ENCODE measurements at regions not wholly inside any gene's neighbourhood (a gene's known extent, or its start where the extent isn't known, plus 50 kb on each side); places are given as distances from the start of the nearest gene placed in this dataset.
"Not testable (repeated sequence)": the region's sequence is repeated elsewhere in the genome, so short reads cannot be mapped to it uniquely, and the experiment has no call there.

GRCh38 chr21:27040738-27041469, 74.0 kb upstream of the ADAMTS5 start:
- H3K27me3 ChIP-seq (ENCODE audit: control insufficient read depth in 5 of 5, insufficient read depth in 4 of 5, low read length in 5 of 5): no peaks in the 10 kb centered on the region
- no peak overlapping the region for H3K27ac ChIP-seq (ENCODE audit: low read depth, low read length)
- H3K4me3 ChIP-seq (ENCODE audit: low read depth in 1 of 5, low read length in 5 of 5): no peak overlapping the region
- H3K36me3 ChIP-seq (ENCODE audit: control insufficient read depth in 5 of 5, insufficient read depth in 5 of 5, low read length in 5 of 5): no peaks in the 10 kb centered on the region
- peaks cover 0 to 15% (median 10%) of the 10 kb centered on the region in 5 donors for H3K4me1 ChIP-seq (ENCODE audit: control insufficient read depth in 5 of 5, insufficient read depth in 5 of 5, low read length in 5 of 5)
- H3K9me3 ChIP-seq (ENCODE audit: control insufficient read depth in 5 of 5, low read length in 5 of 5): no peaks in the 10 kb centered on the region
- H3K9ac ChIP-seq (ENCODE audit: low read length in 5 of 5): no peak overlapping the region

- no peaks in the 10 kb centered on the region for H3K36me3 ChIP-seq (ENCODE audit: control insufficient read depth in 5 of 5, insufficient read depth in 5 of 5, low read length in 5 of 5)
- no peak overlapping the region for H3K4me3 ChIP-seq (ENCODE audit: low read depth in 1 of 5, low read length in 5 of 5)
- H3K4me1 ChIP-seq (ENCODE audit: control insufficient read depth in 5 of 5, insufficient read depth in 5 of 5, low read length in 5 of 5): peaks cover 0 to 4% (median 0%) of the 10 kb centered on the region in 5 donors
- H3K27ac ChIP-seq (ENCODE audit: low read depth, low read length): no peak overlapping the region
- H3K9ac ChIP-seq (ENCODE audit: low read length in 5 of 5): no peak overlapping the region
- H3K9me3 ChIP-seq (ENCODE audit: control insufficient read depth in 5 of 5, low read length in 5 of 5): no peaks in the 10 kb centered on the region
- H3K27me3 ChIP-seq (ENCODE audit: control insufficient read depth in 5 of 5, insufficient read depth in 4 of 5, low read length in 5 of 5): no peaks in the 10 kb centered on the region
Observed at GRCh38 chr21:27036736-27037301, 69.9 kb upstream of the ADAMTS5 start.

- Histone ChIP-seq H3K36me3 (ENCODE audit: control insufficient read depth in 5 of 5, insufficient read depth in 5 of 5, low read length in 5 of 5) (no peaks in the 10 kb centered on the region), H3K4me1 (ENCODE audit: control insufficient read depth in 5 of 5, insufficient read depth in 5 of 5, low read length in 5 of 5) (peaks cover 0 to 4% (median 0%) of the 10 kb centered on the region in 5 donors), H3K9ac (ENCODE audit: low read length in 5 of 5) (no peak overlapping the region), H3K27me3 (ENCODE audit: control insufficient read depth in 5 of 5, insufficient read depth in 4 of 5, low read length in 5 of 5) (no peaks in the 10 kb centered on the region), H3K4me3 (ENCODE audit: low read depth in 1 of 5, low read length in 5 of 5) (no peak overlapping the region), H3K27ac (ENCODE audit: low read depth, low read length) (no peak overlapping the region), H3K9me3 (ENCODE audit: control insufficient read depth in 5 of 5, low read length in 5 of 5) (no peaks in the 10 kb centered on the region)
Observed at GRCh38 chr21:27035791-27036190, 68.9 kb upstream of the ADAMTS5 start.

GRCh38 chr21:27034796-27035195, 67.9 kb upstream of the ADAMTS5 start:
- no peak overlapping the region for H3K9ac ChIP-seq (ENCODE audit: low read length in 5 of 5)
- no peaks in the 10 kb centered on the region for H3K9me3 ChIP-seq (ENCODE audit: control insufficient read depth in 5 of 5, low read length in 5 of 5)
- peaks cover 0 to 4% (median 0%) of the 10 kb centered on the region in 5 donors for H3K4me1 ChIP-seq (ENCODE audit: control insufficient read depth in 5 of 5, insufficient read depth in 5 of 5, low read length in 5 of 5)
- H3K36me3 ChIP-seq (ENCODE audit: control insufficient read depth in 5 of 5, insufficient read depth in 5 of 5, low read length in 5 of 5): no peaks in the 10 kb centered on the region
- no peaks in the 10 kb centered on the region for H3K27me3 ChIP-seq (ENCODE audit: control insufficient read depth in 5 of 5, insufficient read depth in 4 of 5, low read length in 5 of 5)
- H3K4me3 ChIP-seq (ENCODE audit: low read depth in 1 of 5, low read length in 5 of 5): no peak overlapping the region
- no peak overlapping the region for H3K27ac ChIP-seq (ENCODE audit: low read depth, low read length)

GRCh38 chr21:27033471-27033870, 66.6 kb upstream of the ADAMTS5 start:
- Histone ChIP-seq H3K36me3 (ENCODE audit: control insufficient read depth in 5 of 5, insufficient read depth in 5 of 5, low read length in 5 of 5) (no peaks in the 10 kb centered on the region), H3K4me3 (ENCODE audit: low read depth in 1 of 5, low read length in 5 of 5) (no peak overlapping the region), H3K4me1 (ENCODE audit: control insufficient read depth in 5 of 5, insufficient read depth in 5 of 5, low read length in 5 of 5) (peaks cover 0 to 4% (median 0%) of the 10 kb centered on the region in 5 donors), H3K9me3 (ENCODE audit: control insufficient read depth in 5 of 5, low read length in 5 of 5) (no peaks in the 10 kb centered on the region), H3K9ac (ENCODE audit: low read length in 5 of 5) (no peak overlapping the region), H3K27ac (ENCODE audit: low read depth, low read length) (no peak overlapping the region), H3K27me3 (ENCODE audit: control insufficient read depth in 5 of 5, insufficient read depth in 4 of 5, low read length in 5 of 5) (no peaks in the 10 kb centered on the region)

DNA sequence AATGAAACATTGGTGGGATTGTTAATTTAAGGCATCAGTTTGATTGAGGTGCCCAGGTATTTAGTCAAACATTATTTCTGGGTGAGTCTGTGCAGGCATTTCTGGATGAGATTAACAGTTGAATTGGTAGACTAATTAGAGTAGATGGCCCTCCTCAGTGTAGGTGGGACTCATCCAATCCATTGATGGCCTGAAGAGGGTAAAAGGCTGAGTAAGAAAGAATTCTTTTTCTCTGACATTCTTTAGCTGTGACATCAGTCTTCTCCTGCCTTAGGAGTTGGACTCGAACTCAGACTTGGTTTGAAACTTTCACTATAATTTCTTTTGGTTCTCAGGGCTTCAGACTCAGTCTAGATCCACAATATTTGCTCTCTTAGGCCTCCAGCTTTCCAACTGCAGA, 59.6 kb upstream of the ADAMTS5 start:
- Histone ChIP-seq H3K4me1 (ENCODE audit: control insufficient read depth in 5 of 5, insufficient read depth in 5 of 5, low read length in 5 of 5) (peaks cover 0 to 26% (median 6%) of the 10 kb centered on the region in 5 donors), H3K9me3 (ENCODE audit: control insufficient read depth in 5 of 5, low read length in 5 of 5) (no peaks in the 10 kb centered on the region), H3K4me3 (ENCODE audit: low read depth in 1 of 5, low read length in 5 of 5) (no peak overlapping the region), H3K36me3 (ENCODE audit: control insufficient read depth in 5 of 5, insufficient read depth in 5 of 5, low read length in 5 of 5) (no peaks in the 10 kb centered on the region), H3K9ac (ENCODE audit: low read length in 5 of 5) (no peak overlapping the region), H3K27me3 (ENCODE audit: control insufficient read depth in 5 of 5, insufficient read depth in 4 of 5, low read length in 5 of 5) (no peaks in the 10 kb centered on the region), H3K27ac (ENCODE audit: low read depth, low read length) (no peak overlapping the region)

- H3K4me3 ChIP-seq (ENCODE audit: low read depth in 1 of 5, low read length in 5 of 5); H3K36me3 ChIP-seq (ENCODE audit: control insufficient read depth in 5 of 5, insufficient read depth in 5 of 5, low read length in 5 of 5); H3K9me3 ChIP-seq (ENCODE audit: control insufficient read depth in 5 of 5, low read length in 5 of 5); H3K9ac ChIP-seq (ENCODE audit: low read length in 5 of 5); H3K27me3 ChIP-seq (ENCODE audit: control insufficient read depth in 5 of 5, insufficient read depth in 4 of 5, low read length in 5 of 5); H3K27ac ChIP-seq (ENCODE audit: low read depth, low read length): not testable (repeated sequence)
- H3K4me1 ChIP-seq (ENCODE audit: control insufficient read depth in 5 of 5, insufficient read depth in 5 of 5, low read length in 5 of 5): peaks cover 0 to 26% (median 6%) of the 10 kb centered on the region in 5 donors
Observed at GRCh38 chr21:27025708-27026107, 58.8 kb upstream of the ADAMTS5 start.

GRCh38 chr21:27024971-27025370, 58.1 kb upstream of the ADAMTS5 start:
- H3K4me3 ChIP-seq (ENCODE audit: low read depth in 1 of 5, low read length in 5 of 5): no peak overlapping the region
- H3K27me3 ChIP-seq (ENCODE audit: control insufficient read depth in 5 of 5, insufficient read depth in 4 of 5, low read length in 5 of 5): no peaks in the 10 kb centered on the region
- H3K27ac ChIP-seq (ENCODE audit: low read depth, low read length): peak overlapping the region; percentile 66
- peaks cover 0 to 26% (median 6%) of the 10 kb centered on the region in 5 donors for H3K4me1 ChIP-seq (ENCODE audit: control insufficient read depth in 5 of 5, insufficient read depth in 5 of 5, low read length in 5 of 5)
- no peaks in the 10 kb centered on the region for H3K9me3 ChIP-seq (ENCODE audit: control insufficient read depth in 5 of 5, low read length in 5 of 5)
- no peaks in the 10 kb centered on the region for H3K36me3 ChIP-seq (ENCODE audit: control insufficient read depth in 5 of 5, insufficient read depth in 5 of 5, low read length in 5 of 5)
- no peak overlapping the region for H3K9ac ChIP-seq (ENCODE audit: low read length in 5 of 5)

DNA sequence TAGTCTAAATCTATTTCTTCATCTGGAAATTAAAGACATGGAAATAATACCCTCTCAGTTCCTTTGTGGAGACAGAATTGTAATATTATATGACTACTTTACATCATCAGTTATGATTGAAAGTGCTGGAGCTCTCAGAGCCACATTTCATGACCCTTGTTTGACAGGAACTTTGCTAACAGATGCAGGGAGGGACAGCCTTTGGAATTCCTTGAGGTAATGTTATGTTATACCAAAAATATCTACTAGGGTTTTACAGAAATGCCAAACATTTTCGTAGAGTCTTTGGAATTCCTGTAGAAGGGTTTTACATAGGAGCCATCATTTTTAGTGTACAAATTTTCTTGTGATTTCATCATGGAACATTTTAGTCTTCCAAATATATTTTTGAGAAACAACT, 57.4 kb upstream of the ADAMTS5 start:
- H3K27ac ChIP-seq (ENCODE audit: low read depth, low read length): peak overlapping the region; percentile 66
- H3K9me3 ChIP-seq (ENCODE audit: control insufficient read depth in 5 of 5, low read length in 5 of 5): no peaks in the 10 kb centered on the region
- no peaks in the 10 kb centered on the region for H3K27me3 ChIP-seq (ENCODE audit: control insufficient read depth in 5 of 5, insufficient read depth in 4 of 5, low read length in 5 of 5)
- H3K9ac ChIP-seq (ENCODE audit: low read length in 5 of 5): no peak overlapping the region
- peaks cover 0 to 26% (median 6%) of the 10 kb centered on the region in 5 donors for H3K4me1 ChIP-seq (ENCODE audit: control insufficient read depth in 5 of 5, insufficient read depth in 5 of 5, low read length in 5 of 5)
- H3K4me3 ChIP-seq (ENCODE audit: low read depth in 1 of 5, low read length in 5 of 5): no peak overlapping the region
- no peaks in the 10 kb centered on the region for H3K36me3 ChIP-seq (ENCODE audit: control insufficient read depth in 5 of 5, insufficient read depth in 5 of 5, low read length in 5 of 5)

DNA sequence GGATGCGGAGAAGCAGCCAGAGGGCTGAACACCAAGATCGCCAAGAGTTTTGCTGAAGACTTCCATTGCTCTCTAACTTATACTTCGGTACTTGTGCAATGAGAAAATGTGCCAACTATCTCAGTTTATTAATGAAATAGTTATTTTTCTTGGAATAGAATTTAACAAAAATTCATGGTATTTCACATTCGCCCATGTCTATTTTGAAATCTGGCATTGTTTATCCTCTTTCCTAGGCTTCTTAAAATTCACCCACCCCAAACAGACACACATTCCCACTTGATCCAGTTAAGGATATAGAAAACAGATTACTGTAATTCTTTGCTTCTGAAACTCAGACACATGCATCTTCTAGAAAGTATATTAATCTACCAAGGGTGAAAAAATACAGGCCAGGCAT, 56.3 kb upstream of the ADAMTS5 start:
- no peaks in the 10 kb centered on the region for H3K9me3 ChIP-seq (ENCODE audit: control insufficient read depth in 5 of 5, low read length in 5 of 5)
- no peak overlapping the region for H3K9ac ChIP-seq (ENCODE audit: low read length in 5 of 5)
- peaks cover 0 to 26% (median 6%) of the 10 kb centered on the region in 5 donors for H3K4me1 ChIP-seq (ENCODE audit: control insufficient read depth in 5 of 5, insufficient read depth in 5 of 5, low read length in 5 of 5)
- peak overlapping the region; percentile 71 for H3K27ac ChIP-seq (ENCODE audit: low read depth, low read length)
- no peak overlapping the region for H3K4me3 ChIP-seq (ENCODE audit: low read depth in 1 of 5, low read length in 5 of 5)
- no peaks in the 10 kb centered on the region for H3K36me3 ChIP-seq (ENCODE audit: control insufficient read depth in 5 of 5, insufficient read depth in 5 of 5, low read length in 5 of 5)
- no peaks in the 10 kb centered on the region for H3K27me3 ChIP-seq (ENCODE audit: control insufficient read depth in 5 of 5, insufficient read depth in 4 of 5, low read length in 5 of 5)

Data from subcutaneous abdominal adipose tissue (tissue), 5 donors.